A549 (cell line): ENCODE measurements at regions not wholly inside any gene's neighbourhood (a gene's known extent, or its start where the extent isn't known, plus 50 kb on each side); places are given as distances from the start of the nearest gene placed in this dataset.
A peak's percentile ranks its signal among the peaks of the same experiment; 100 is the strongest.

ENCODE experiments used
- ATAC-seq, 2 experiments: fragments of 200-7000 bp in 1 of 2; fragments of >200 bp in 1 of 2; cut with Nextera tagmentation in 1 of 2; cut with Tn5 transposase in 1 of 2; 3 replicates each; pipeline versions ENCODE4 v1.8.0 to v1.9.1; 2018 to 2020; ENCODE audit warnings: mild to moderate bottlenecking in 1 of 2, moderate library complexity in 1 of 2
- CTCF ChIA-PET: fragments of 300-600 bp; sonication (Branson Sonifier 250); formaldehyde crosslinking; extraction: SDS; loops from one replicate; lab custom pipeline; 2021; ENCODE audit warnings: antibody characterized with exemption, inconsistent platforms; lab: Yijun Ruan, JAX
- POLR2A ChIA-PET: fragments of 350-600 bp; formaldehyde crosslinking; extraction: SDS; loops from one replicate; lab custom pipeline; 2021; ENCODE audit warnings: antibody characterized with exemption, inconsistent platforms; lab: Yijun Ruan, JAX
- DNase-seq, 2 experiments: peaks; one replicate each; pipeline versions ENCODE4 v3.0.0 to v3.0.0-alpha.2; 2011 to 2016; ENCODE audit warnings: low read depth in 1 of 2, low spot score in 1 of 2
- FAIRE-seq: peaks from 2 replicates; lab custom pipeline; 2011; peaks lifted over from hg19 to GRCh38; lab: Jason Lieb, UNC
- H3K27ac ChIP-seq, 2 experiments: fragments of >200 bp; sonication (Bioruptor Twin); formaldehyde crosslinking; 3 replicates each; pipeline ENCODE4 v1.5.1; 2016 to 2017
- H3K4me1 ChIP-seq: fragments of >200 bp; sonication (Bioruptor Twin); formaldehyde crosslinking; 3 replicates; pipeline ENCODE4 v1.6.1; 2016
- H3K4me2 ChIP-seq: fragments of >200 bp; sonication (Bioruptor Twin); formaldehyde crosslinking; 3 replicates; pipeline ENCODE4 v1.6.1; 2016
- H3K4me3 ChIP-seq: fragments of >200 bp; sonication (Bioruptor Twin); formaldehyde crosslinking; 3 replicates; pipeline ENCODE4 v1.5.1; 2016
- H3K9me3 ChIP-seq: fragments of >200 bp; sonication (Bioruptor Twin); formaldehyde crosslinking; 3 replicates; pipeline ENCODE4 v1.6.1; 2016
- CEBPB ChIP-seq, 2 experiments: fragments of >200 bp in 1 of 2; sonication (Bioruptor Twin) in 1 of 2; formaldehyde crosslinking in 1 of 2; IDR thresholded peaks; 2 replicates each; pipeline ENCODE4 v1.6.1; 2012 to 2016
- CHD2 ChIP-seq: fragments of 150-350 bp; IDR thresholded peaks from 2 replicates; pipeline ENCODE4 v1.6.1; 2014; ENCODE audit warnings: low read length; ENCODE audit not compliant: partially characterized antibody
- CTCF ChIP-seq: fragments of >200 bp; sonication (Bioruptor Twin); formaldehyde crosslinking; IDR thresholded peaks from 3 replicates; pipeline ENCODE4 v1.5.1; 2016
- HDAC2 ChIP-seq: fragments of 200-600 bp; sonication (generic); IDR thresholded peaks from 2 replicates; pipeline ENCODE4 v1.6.1; 2016
- HEYL ChIP-seq: fragments of 250-450 bp; sonication (Bioruptor Pico); IDR thresholded peaks from 2 replicates; pipeline ENCODE4 v1.8.0; 2021; ENCODE audit warnings: mild to moderate bottlenecking, moderate library complexity
- HOXA7 ChIP-seq: fragments of 250-450 bp; sonication (Bioruptor Pico); IDR thresholded peaks from 2 replicates; pipeline ENCODE4 v1.5.0; 2020; ENCODE audit warnings: mild to moderate bottlenecking, moderate library complexity
- JUN ChIP-seq, 2 experiments: fragments of >200 bp; sonication (Bioruptor Twin); formaldehyde crosslinking; IDR thresholded peaks; 2 replicates in 1 of 2; 3 replicates in 1 of 2; pipeline ENCODE4 v1.6.1; 2016 to 2017
- JUNB ChIP-seq: fragments of >200 bp; sonication (Bioruptor Twin); formaldehyde crosslinking; IDR thresholded peaks from 2 replicates; pipeline ENCODE4 v1.6.1; 2016
- MAFK ChIP-seq: fragments of 450-650 bp; IDR thresholded peaks from 2 replicates; pipeline ENCODE4 v1.6.1; 2014; ENCODE audit not compliant: partially characterized antibody
- POLR2A ChIP-seq: IDR thresholded peaks from 2 replicates; pipeline ENCODE4 v1.6.1; 2012; ENCODE audit warnings: mild to moderate bottlenecking, low read length
- POLR2AphosphoS2 ChIP-seq: conservative IDR thresholded peaks from 2 replicates; pipeline ENCODE4 v1.6.1; 2012; ENCODE audit warnings: low read length, improper control_type of control experiment, inconsistent platforms
- RAD21 ChIP-seq, 2 experiments: fragments of >200 bp in 1 of 2; sonication (Bioruptor Twin) in 1 of 2; formaldehyde crosslinking in 1 of 2; IDR thresholded peaks in 1 of 2; conservative IDR thresholded peaks in 1 of 2; 2 replicates in 1 of 2; 3 replicates in 1 of 2; pipeline ENCODE4 v1.6.1; 2012 to 2018; ENCODE audit warnings: inconsistent platforms in 1 of 2
- RARB ChIP-seq: fragments of 250-450 bp; sonication (Bioruptor Pico); IDR thresholded peaks from 2 replicates; pipeline ENCODE4 v1.8.0; 2021; ENCODE audit warnings: mild to moderate bottlenecking, moderate library complexity
- RCOR1 ChIP-seq: fragments of 150-350 bp; IDR thresholded peaks from 2 replicates; pipeline ENCODE4 v1.6.1; 2014; ENCODE audit warnings: antibody characterized with exemption, low read length, low read depth
- SMC3 ChIP-seq: fragments of >200 bp; sonication (Bioruptor Twin); formaldehyde crosslinking; IDR thresholded peaks from 3 replicates; pipeline ENCODE4 v1.6.1; 2018; ENCODE audit warnings: inconsistent platforms
- TFCP2L1 ChIP-seq: fragments of 250-450 bp; sonication (Bioruptor Pico); IDR thresholded peaks from 2 replicates; pipeline ENCODE4 v1.5.0; 2021; ENCODE audit warnings: mild to moderate bottlenecking
- ZC3H11A ChIP-seq: fragments of 450-650 bp; IDR thresholded peaks from 2 replicates; pipeline ENCODE4 v1.6.1; 2014; ENCODE audit warnings: antibody characterized with exemption, mild to moderate bottlenecking
- ZNF302 ChIP-seq: fragments of 250-450 bp; sonication (Bioruptor Pico); IDR thresholded peaks from 2 replicates; pipeline ENCODE4 v1.9.0; 2021; ENCODE audit warnings: inconsistent platforms, mild to moderate bottlenecking, moderate library complexity
- ZSCAN20 ChIP-seq: fragments of 250-450 bp; sonication (Bioruptor Pico); IDR thresholded peaks from 2 replicates; pipeline ENCODE4 v1.8.0; 2022; ENCODE audit warnings: mild to moderate bottlenecking, moderate library complexity
- WGBS: methylation state at CpG from one replicate; pipeline ENCODE4 v1.1.6; 2017; ENCODE audit errors: missing lambda C conversion rate; 5-methylcytosine and 5-hydroxymethylcytosine counted together
- TF ChIP-seq, protein P1 (sequence below): IDR thresholded peaks from 2 replicates; pipeline ENCODE4 v1.6.1; 2012; ENCODE audit warnings: low read depth, borderline replicate concordance

DNA sequence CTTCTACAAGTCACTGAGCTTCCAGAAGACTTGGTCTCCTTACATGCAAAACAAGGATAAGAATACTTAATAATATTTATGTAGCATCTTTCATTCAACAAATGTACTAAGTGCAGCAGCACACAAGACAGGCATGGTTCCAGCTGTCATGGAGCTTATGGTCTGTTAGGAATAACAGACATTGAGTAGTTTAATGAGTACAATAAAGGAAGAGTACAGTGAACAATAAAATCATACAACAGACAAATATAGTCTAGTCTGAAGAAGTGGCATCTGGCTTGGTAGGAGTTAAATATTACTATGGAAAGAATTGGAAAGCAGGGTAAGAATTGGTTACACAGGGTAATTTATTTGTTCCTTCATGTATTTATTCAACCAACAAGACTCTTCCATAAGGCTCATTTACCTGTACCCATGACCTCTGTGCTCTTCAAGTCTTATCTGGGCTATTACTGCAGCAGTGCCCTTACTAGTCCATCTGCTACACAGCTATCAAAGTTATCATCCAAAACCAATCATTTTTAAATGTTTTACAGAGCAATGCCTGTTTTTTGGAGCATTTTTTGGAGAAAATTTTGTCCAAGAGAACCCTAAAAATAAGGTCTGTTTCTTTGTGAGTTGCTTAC is 101.1 kb upstream of the RPL34 start (continued):
- TF ChIP-seq ZNF302 (CRISPR knock-in tag) (no peak), JUN (IDR thresholded peaks at IDR 0.05) (no peak)
- TF ChIP-seq, all 56 proteins: peak for 0

DNA sequence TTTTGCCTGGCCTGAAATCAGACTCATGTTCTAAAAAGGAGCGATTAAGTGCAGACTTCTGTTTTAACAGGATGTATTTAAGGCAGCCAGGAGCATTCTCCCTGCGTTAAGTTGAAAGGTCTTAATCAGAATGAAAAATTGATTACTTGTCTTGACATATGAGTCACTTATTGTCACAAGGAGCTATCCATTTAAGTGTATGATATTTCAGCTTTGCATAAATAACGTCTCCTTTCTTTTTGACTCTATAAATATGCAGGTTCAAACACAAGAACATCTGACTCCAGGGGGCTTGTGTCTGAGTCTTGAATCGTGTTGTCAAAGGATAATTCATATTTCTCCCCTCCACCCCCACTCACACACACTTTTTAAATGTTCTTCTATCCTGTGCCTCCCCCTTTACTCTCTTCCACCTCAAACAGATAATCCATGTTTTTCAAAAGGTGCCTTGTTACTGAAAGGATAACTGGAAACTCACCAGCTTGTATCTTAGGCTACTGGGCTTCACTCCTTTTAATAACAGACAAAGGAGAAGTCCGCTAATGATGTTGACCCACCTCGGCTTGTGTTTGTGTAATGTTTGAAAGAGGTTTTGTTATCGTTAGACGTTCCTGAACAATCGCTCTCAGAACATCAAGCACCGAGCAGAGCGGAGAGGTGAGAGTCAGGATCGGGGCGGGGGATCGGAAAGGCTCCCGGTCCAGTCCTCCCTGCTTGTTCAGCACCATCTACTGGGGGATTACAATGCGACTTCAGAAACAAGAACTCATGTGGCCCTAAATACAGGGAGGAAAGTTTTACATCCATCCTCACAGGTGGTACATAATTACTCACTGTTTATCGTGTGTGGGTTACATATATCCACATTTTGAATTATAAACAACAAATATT is 107.5 kb upstream of the RPL34 start:
- CTCF ChIA-PET = interaction anchor here (1.3 kb wide), 1 partner anchor 494 kb away, joined by 3 read pairs; no protein-coding TSS in a partner anchor
- FAIRE-seq = no peak
- no peak for TF ChIP-seq SMC3
- TF ChIP-seq JUN (IDR thresholded peaks at IDR 0.05) = no peak
- no peak for TF ChIP-seq CTCF
- no peak for TF ChIP-seq ZC3H11A
- TF ChIP-seq JUNB = no peak
- no peak for TF ChIP-seq RAD21 (conservative IDR thresholded peaks at IDR 0.05 in 1 of 2, IDR thresholded peaks at IDR 0.05 in 1 of 2)
- TF ChIP-seq, protein P1, sequence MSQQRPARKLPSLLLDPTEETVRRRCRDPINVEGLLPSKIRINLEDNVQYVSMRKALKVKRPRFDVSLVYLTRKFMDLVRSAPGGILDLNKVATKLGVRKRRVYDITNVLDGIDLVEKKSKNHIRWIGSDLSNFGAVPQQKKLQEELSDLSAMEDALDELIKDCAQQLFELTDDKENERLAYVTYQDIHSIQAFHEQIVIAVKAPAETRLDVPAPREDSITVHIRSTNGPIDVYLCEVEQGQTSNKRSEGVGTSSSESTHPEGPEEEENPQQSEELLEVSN = no peak
- TF ChIP-seq CEBPB (IDR thresholded peaks at IDR 0.05) = no peak
- no peak for TF ChIP-seq HDAC2
- TF ChIP-seq ZSCAN20 = no peak
- no peak for TF ChIP-seq RCOR1
- no peak for TF ChIP-seq POLR2A
- no peak for TF ChIP-seq MAFK
- TF ChIP-seq POLR2AphosphoS2 = no peak
- no peak for TF ChIP-seq HOXA7 (CRISPR knock-in tag)
- TF ChIP-seq, all 56 proteins: peak for 0
- H3K4me3 ChIP-seq = no peak overlapping the region
- H3K4me2 ChIP-seq = no peak overlapping the region
- no peak overlapping the region for H3K27ac ChIP-seq
- no peaks in the 10 kb centered on the region for H3K9me3 ChIP-seq
- POLR2A ChIA-PET = no interaction called here
- under 1% methylated on average over 16 of the region's 17 CpGs for WGBS
- no peaks in the 10 kb centered on the region for H3K4me1 ChIP-seq
- DNase-seq (peak in 1 of 2 experiments; percentile 11), ATAC-seq (0 out of 6 replicates have a peak, but pooled peaks of 1 of the 2 experiments have one; percentile 30)

DNA sequence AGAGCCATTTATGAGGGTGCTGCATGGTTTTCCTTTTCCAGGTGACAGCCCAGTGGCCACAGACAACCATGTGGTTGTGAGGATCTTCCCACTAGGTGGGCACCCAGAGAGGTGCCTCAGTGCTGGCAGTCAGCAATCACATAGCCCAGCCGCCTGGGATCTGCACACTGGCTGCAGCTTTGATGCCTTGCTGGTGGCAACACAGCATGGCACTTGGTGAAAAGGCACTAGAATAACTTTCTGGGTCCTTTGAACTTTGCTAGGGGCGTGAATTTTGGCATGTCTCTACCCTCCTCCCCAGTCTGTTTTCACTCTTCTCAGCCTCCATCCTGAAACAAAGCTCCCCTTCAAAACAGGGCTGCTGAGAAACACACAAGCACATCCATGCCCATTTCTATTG is 108.8 kb upstream of the RPL34 start:
- no peak for TF ChIP-seq TFCP2L1 (CRISPR knock-in tag)
- TF ChIP-seq HEYL = no peak
- no peak for TF ChIP-seq SMC3
- TF ChIP-seq RARB (CRISPR knock-in tag) = no peak
- TF ChIP-seq CHD2 = no peak
- WGBS = 0% methylated on average over 2 of the region's 2 CpGs
- no peaks in the 10 kb centered on the region for H3K9me3 ChIP-seq
- POLR2A ChIA-PET = no interaction called here
- FAIRE-seq (no peak), ATAC-seq (no peak), DNase-seq (no peak)
- H3K27ac ChIP-seq = no peak overlapping the region
- CTCF ChIA-PET = interaction anchor here (1.3 kb wide), 1 partner anchor 493 kb away, joined by 3 read pairs; no protein-coding TSS in a partner anchor
- no peaks in the 10 kb centered on the region for H3K4me1 ChIP-seq
- H3K4me2 ChIP-seq = no peak overlapping the region
- H3K4me3 ChIP-seq = no peak overlapping the region
